ENCODE measurements at regions not wholly inside any gene's neighbourhood (a gene's known extent, or its start where the extent isn't known, plus 50 kb on each side); places are given as distances from the start of the nearest gene placed in this dataset.
"Not testable (repeated sequence)": the region's sequence is repeated elsewhere in the genome, so short reads cannot be mapped to it uniquely, and the experiment has no call there.

- DNase-seq (ENCODE audit: extremely low spot score, insufficient read length, low read depth) (no peak), FAIRE-seq (no peak)
These were observed 335.8 kb upstream of the NT5E start for GRCh38 chr6:85113934-85114580.

DNA sequence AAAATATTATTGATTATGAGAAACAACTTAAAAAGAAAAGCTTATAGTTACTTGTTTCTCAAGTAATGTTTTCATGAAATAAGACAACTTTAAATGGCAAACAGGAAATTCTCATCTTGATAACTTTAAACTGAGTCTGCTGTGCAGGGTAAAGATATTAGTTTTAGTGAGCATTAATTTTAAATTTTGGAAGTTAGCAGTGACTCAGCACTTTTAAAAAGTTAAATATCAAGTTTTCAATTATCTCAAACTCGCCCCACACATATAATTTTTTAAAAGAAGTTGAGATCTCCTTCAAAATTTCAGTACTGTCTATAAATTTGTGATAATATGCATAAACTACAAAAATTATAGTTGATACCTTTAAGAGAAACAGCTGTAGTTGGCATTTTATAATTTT is 337.3 kb upstream of the NT5E start:
- FAIRE-seq, result no peak

GRCh38 chr6:85111481-85112011 is 338.3 kb upstream of the NT5E start:
- FAIRE-seq (no peak), DNase-seq (ENCODE audit: extremely low spot score, insufficient read length, low read depth) (no peak)

More for the DNA sequence above, 337.3 kb upstream of the NT5E start:
- no peak for DNase-seq (ENCODE audit: extremely low spot score, insufficient read length, low read depth)

DNA sequence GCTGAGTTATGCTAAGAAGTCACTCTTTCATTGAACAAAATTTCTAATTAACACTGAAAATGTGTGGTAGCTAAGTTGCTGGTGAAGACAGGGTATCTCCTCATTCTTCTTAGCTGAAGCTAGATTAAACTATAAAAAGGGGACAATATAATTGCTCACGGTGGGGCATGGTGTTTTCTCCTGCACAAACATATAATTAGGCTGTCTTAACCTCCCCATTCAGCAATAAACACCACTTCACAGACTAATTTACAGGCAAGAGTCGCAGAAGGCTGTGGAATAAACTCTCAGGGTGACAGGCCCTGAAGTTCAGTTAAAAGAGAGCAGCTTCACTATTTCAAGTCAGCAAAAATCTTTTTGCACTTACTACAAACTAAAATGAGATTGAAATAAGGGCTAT is 338.9 kb upstream of the NT5E start:
- DNase-seq (ENCODE audit: extremely low spot score, insufficient read length, low read depth), result no peak
- no peak for FAIRE-seq

DNA sequence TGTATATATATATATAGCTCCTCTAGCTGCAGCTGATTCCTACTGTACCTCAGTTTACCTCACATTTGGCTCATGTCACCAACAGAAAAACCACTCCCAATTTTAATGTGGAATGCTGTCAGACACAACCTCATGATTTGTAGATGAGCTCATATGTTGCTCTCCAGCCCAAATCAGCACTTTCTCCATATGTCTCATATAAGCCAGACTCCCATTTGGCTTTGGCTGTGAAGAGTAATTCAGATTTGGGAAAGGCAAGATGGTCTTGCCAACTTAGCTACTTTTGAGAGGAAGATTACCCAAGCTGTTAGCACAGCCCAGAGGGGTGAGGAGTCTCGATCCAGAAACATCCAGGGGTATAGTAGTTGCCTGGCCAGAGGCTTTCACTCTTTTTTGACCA is 342.2 kb upstream of the NT5E start:
- DNase-seq (ENCODE audit: extremely low spot score, insufficient read length, low read depth) (no peak), FAIRE-seq (no peak)

DNA sequence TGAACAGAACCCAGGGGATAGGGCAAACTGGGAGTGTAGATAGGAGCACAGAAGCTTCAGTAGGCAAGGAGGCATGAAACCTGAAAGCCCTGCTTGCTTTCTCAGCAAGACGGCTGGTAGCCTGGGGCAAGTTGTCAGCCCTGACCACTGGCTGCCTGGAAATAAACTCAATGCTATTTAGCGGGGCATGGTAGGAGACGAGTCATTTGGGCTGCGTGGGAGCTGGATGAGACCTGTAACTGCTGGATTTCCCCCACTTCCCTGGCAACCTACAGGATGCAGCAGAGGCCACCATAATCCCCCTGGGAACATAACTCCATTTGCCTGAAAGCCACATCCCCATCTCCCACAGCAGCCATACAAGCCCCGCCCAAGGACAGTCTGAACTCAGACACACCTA is 332.6 kb upstream of the TBX18 start:
- DNase-seq (ENCODE audit: extremely low spot score, insufficient read length, low read depth) (no peak), FAIRE-seq (no peak)

GRCh38 chr6:85092226-85092625 is 327.8 kb upstream of the TBX18 start:
- DNase-seq (ENCODE audit: extremely low spot score, insufficient read length, low read depth), result no peak
- FAIRE-seq, result no peak

GRCh38 chr6:85089255-85089654 is 324.9 kb upstream of the TBX18 start:
- no peak for DNase-seq (ENCODE audit: extremely low spot score, insufficient read length, low read depth)
- FAIRE-seq, result no peak

- DNase-seq (ENCODE audit: extremely low spot score, insufficient read length, low read depth) (no peak), FAIRE-seq (no peak)
These were observed 321.5 kb upstream of the TBX18 start for GRCh38 chr6:85085875-85086274.

DNA sequence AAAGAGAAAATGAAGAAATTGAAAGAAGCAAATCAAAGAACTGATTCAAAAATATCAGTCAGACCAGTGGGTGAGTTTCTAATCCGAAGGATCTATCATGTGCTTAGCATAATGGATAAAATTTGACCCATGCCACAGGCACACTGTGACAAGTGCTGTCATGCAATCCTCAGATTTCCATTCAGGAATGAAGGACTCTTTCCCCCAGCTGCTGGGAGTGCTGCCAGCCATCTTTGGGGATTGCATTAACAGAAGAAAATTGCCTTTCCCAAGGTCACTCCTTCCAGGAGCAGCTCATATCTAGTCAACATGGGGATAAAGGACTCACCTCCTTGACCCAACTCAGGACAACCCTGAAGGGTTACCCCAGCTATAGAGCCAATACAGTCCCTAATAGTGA is 316.7 kb upstream of the TBX18 start:
- DNase-seq (ENCODE audit: extremely low spot score, insufficient read length, low read depth) (no peak), FAIRE-seq (no peak)

GRCh38 chr6:85079761-85080160 is 315.4 kb upstream of the TBX18 start:
- no peak for DNase-seq (ENCODE audit: extremely low spot score, insufficient read length, low read depth)
- FAIRE-seq, result no peak

DNA sequence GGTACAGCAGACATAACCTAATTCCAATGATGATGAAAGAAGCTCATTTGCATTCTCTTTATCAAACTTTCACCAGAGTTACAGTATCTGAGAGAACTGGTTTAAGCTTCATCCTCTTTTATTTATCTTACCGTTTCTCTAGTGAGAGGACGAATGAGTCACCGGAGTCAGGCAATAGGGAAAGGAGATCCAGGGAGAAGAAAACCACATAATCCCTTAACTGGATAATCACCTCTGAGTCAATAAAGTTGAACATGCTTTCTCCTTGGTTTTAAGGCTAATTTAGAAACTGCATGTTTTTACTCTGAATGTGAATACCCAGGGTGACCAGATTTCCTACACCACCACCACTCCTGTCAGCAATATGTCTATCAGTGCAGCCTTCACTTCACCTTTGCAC is 313.7 kb upstream of the TBX18 start:
- DNase-seq (ENCODE audit: extremely low spot score, insufficient read length, low read depth), result no peak
- no peak for FAIRE-seq

DNA sequence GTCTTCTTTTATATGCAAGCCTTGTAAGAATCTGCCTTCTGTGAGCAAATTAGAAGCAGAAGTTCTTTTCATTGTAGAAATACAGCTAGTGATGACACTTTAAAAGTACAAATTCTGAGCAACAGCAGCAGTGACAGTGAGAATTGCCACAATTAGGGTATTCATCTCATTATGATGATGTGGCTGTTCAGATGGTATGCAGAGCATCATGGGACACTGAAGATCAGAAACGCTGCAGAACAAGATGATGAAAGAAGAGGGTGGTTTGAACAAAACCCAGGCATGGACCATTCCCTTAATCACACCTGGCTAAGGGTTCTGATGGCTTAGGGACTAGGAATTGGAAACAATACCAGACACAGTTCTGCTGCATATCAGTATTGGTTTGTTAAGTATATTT is 312.7 kb upstream of the TBX18 start:
- FAIRE-seq, result no peak
- no peak for DNase-seq (ENCODE audit: extremely low spot score, insufficient read length, low read depth)

GRCh38 chr6:85071845-85072244 is 307.4 kb upstream of the TBX18 start:
- FAIRE-seq; DNase-seq (ENCODE audit: extremely low spot score, insufficient read length, low read depth): not testable (repeated sequence)

- DNase-seq (ENCODE audit: extremely low spot score, insufficient read length, low read depth) (no peak), FAIRE-seq (no peak)
These were observed 305.2 kb upstream of the TBX18 start for GRCh38 chr6:85069577-85069976.

GRCh38 chr6:85068221-85068620 is 303.8 kb upstream of the TBX18 start:
- no peak for DNase-seq (ENCODE audit: extremely low spot score, insufficient read length, low read depth)
- no peak for FAIRE-seq

DNA sequence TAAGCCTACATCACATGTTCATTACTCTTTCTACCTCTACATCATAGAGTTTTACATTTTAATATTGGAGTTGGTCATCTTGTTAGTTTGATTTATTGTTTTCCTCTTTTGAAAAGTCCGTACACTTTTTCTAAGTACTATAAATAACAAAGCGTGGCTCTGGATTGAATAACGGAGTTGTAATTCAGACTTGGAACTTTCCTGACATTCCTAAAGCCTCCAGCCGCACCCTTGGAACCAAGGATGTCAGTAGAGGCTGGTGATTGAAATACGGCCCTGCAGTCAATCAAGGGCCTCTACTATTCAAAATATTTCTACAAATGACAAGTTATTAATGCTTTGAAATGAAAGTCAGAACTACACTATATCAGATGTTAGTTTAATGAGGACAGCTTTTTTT is 301.9 kb upstream of the TBX18 start:
- no peak for DNase-seq (ENCODE audit: extremely low spot score, insufficient read length, low read depth)
- FAIRE-seq, result no peak

DNA sequence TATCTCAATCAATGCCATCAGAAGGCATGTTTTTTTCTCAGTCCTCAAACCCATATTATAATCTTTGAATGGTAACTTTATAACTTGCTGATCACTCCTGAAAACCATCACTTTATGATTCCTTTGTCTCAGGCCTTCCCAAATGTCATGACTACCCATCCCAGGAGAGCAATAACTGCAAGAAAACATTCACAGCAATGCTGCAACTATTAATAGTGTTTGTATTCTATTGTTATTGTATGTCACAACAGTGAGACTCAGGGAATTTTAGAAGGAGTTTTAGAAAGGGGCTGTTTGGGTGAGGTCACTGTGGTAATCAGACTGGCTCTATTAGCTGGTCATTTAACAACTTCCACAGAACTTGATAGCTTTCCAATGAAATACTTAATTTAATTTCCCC is 301.4 kb upstream of the TBX18 start:
- FAIRE-seq, result no peak
- DNase-seq (ENCODE audit: extremely low spot score, insufficient read length, low read depth), result no peak

GRCh38 chr6:85063611-85064010 is 299.2 kb upstream of the TBX18 start:
- no peak for DNase-seq (ENCODE audit: extremely low spot score, insufficient read length, low read depth)
- no peak for FAIRE-seq

DNA sequence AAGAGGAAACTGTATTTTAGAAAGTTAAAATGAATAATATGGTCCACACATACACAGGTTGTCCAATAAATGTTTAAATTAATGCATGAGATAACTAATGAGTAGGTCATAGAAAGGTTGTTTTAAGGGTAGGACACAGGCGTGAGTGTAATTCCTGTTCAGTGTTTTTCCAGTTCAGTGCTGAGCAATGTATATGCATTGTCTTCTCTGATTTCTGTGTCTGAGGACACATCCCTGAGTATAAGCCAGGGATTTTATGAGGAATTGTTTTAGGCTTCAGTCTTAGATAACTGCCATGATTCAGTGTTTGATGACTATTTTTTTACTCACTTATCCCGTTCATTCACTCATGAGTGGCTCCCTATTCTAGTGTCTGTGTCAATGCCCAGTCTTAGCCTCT is 298.5 kb upstream of the TBX18 start:
- FAIRE-seq (no peak), DNase-seq (ENCODE audit: extremely low spot score, insufficient read length, low read depth) (no peak)

DNA sequence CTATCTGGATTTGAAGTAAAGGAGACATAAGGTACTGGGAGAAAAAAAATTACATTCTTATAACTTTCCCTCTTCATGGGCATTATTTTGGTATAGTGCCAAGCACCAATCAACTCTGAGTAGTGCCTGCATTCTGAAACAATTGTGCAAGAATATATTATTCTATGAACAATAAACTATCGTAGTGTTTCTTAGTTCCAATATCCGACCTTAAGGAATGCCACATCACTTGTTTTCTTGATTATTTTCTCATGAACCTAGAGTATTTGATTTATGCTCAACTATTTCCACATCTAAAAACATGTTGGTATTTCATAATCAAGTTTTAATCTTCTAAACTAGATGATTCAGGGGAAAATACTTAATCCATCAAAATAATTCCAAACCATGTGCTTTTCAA is 294.4 kb upstream of the TBX18 start:
- FAIRE-seq, result no peak

GRCh38 chr6:85050149-85050548 is 285.8 kb upstream of the TBX18 start:
- FAIRE-seq (no peak), DNase-seq (ENCODE audit: extremely low spot score, insufficient read length, low read depth) (no peak)

More for the DNA sequence above, 294.4 kb upstream of the TBX18 start:
- DNase-seq (ENCODE audit: extremely low spot score, insufficient read length, low read depth), result no peak

Data from GM18507 (cell line).